ENCODE measurements at regions not wholly inside any gene's neighbourhood (a gene's known extent, or its start where the extent isn't known, plus 50 kb on each side); places are given as distances from the start of the nearest gene placed in this dataset.

DNA sequence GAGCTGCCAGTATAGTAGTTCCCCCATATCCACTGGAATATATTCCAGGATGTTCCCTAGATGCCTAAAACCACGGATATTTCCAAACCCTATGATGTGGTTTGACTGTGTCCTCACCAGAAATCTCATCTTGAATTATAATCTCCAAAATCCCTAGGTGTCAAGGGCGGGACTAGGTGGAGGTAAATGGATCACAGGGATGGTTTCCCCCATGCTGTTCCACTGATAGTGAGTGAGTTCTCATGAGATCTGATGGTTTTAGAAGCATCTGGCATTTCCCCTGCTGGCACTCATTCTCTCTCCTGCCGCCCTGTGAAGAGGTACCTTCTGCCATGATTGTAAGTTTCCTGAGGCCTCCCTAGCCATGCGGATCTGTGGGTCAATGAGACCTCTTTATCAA, 168.6 kb downstream of the MAF start:
- no peak for TF ChIP-seq NR1H2 (CRISPR knock-in tag; IDR thresholded peaks at IDR 0.05)
- TF ChIP-seq ZNF785 (CRISPR knock-in tag; IDR thresholded peaks at IDR 0.05) = no peak
- no peak for TF ChIP-seq SIX5 (IDR thresholded peaks at IDR 0.05; ENCODE audit: borderline replicate concordance in 1 of 2, insufficient read depth in 1 of 2, low read depth in 1 of 2, low read length in 2 of 2)
